NCI-H446 treated with DMSO at 0.1 percent for 48 hours (cell line): ENCODE measurements at regions not wholly inside any gene's neighbourhood (a gene's known extent, or its start where the extent isn't known, plus 50 kb on each side); places are given as distances from the start of the nearest gene placed in this dataset.
"Not testable (repeated sequence)": the region's sequence is repeated elsewhere in the genome, so short reads cannot be mapped to it uniquely, and the experiment has no call there.

Experiments used
- DNase-seq: peaks from one replicate; lab custom pipeline; 2025; lab: John Stamatoyannopoulos, UW

DNA sequence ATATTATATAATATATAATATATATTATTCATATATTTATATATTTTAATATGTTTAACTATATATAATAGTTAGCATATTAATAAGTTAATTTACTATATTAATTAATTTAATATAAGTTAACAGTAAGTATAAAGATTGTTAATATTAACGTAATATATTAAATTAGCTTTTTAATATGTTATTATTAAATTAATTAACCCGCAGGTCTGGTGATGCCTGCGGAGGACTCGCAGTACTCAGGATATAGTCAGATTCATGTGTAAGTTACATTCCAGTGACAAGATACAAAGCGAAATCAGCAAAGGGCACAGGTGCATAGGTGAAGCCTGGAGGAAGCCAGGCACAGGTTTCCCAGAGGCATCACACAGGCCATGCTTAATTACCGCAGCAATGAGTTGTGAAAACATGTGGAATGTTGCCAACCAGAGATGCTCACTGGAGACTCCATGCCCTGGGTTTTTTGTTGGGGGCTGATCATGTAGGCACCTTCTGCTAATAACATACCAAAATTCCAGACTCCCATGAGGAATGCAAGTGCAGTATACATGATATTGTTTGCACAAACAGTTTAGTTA is 130.4 kb upstream of the MPHOSPH6 start:
- no peak for DNase-seq

DNA sequence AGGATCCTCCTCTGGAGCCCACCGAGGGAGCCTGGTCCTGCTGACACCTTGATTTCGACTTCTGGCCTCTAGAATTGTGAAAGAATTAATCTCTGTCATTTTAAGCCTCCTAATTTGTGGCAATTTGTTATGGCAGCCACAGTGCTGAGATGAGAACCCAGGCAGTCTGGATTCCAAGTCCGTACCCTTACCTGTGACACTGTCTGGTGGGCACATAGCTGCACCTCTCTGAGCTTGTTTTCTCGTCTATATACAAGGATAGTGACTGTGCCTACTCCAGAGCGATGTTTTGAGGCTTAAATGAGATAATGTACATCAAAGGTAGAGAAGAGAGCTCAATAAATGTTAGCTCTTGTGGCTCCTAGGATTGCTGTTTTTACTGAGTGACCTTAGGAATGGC is 128.4 kb upstream of the MPHOSPH6 start:
- no peak for DNase-seq

DNA sequence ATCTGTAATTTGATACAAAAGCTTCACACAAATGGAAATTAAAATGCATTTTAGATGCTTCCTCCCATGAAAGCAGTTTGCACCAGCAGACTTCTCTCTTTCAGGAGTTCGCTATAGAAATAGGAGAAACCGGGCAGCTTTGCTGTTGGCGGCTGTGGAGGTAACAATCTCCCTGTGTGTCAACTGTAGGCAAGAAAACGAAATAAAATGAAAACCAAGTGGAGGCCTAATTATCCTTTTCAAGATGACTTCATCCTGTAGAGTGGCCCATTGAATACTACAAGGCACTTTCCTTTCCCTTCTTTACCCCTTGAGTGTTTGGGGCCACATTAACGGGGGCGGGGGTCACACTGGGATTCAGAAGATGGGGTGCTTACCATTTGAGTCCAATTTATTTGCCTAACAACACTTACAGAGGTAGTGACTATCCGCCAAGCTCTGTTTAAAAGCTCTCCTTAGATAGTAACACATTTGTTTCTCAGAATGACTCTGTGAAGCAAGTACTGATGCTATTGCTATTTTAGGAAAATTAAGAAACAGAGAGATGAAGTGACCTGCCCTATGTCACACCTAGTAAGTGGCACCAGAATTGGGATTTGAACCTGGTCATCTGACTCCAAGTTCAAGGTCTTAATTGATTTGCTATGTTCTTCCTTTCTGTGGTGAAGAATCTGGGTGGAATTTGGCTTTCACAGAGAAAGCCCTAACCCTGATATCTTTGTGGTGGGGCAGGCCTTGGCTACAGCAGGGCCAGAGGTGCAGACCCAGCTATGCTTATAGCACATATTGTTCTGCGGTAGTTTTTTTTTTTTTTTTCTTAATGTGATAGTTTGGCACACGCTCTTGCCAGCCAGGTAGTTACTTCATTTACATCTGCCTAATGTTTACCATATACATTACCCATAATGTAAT is 125.5 kb upstream of the MPHOSPH6 start:
- DNase-seq = no peak

DNA sequence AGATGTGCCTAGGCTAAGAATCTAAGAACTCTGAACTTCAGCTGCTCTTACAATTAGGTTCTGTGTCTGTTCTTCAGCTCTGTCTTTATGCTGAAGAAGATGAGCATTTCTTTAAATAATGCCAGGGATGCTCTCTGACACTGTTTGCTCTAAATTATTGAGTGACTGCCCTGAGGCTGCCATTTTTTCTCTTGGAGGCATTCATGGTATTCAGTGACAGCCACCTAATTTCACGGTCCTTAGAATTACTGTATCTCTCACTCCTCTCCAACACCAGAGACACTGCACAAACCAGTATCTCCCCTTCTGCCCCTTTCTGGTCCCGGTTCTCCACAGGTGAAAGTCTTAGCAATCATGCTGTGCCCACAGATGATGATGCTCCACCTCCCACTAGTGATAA is 123.6 kb upstream of the MPHOSPH6 start:
- no peak for DNase-seq

DNA sequence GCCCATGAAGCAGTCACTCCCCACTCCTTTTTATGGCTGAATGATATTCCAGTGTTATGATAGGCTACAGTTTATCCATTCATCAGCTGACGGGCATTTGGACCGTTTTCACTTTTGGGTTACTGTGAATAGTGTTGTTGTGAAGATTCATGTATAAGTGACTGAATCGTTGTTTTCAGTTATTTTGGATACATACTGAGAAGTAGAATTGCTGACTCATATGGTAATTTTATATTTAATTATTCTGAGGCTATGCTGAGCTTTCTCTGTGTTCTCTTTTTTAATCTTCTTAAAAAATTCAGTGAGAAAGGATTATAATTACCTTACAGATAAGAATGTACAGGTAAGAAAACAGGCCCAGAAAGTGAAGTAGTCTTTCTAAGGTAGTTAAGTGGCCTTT is 117.9 kb upstream of the MPHOSPH6 start:
- DNase-seq = no peak

DNA sequence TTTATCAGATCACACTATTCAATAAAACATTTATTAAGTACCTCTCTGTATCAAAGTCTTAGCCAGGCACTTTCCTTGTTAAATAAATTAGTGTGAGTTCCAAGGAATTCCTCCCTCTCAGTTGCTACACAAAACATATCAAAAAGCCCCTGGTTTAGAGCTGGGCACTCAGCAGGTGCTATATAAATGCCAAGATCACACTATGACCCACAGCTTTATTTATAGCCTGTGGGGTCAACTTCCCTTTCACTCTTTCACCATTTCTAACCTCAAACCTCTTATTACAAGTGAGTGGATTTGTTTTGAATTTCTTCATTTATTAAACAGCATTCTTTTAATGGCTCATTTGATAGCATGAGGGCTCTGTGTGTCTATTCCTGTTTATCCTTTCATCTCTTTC is 112.6 kb upstream of the MPHOSPH6 start:
- DNase-seq = no peak

DNA sequence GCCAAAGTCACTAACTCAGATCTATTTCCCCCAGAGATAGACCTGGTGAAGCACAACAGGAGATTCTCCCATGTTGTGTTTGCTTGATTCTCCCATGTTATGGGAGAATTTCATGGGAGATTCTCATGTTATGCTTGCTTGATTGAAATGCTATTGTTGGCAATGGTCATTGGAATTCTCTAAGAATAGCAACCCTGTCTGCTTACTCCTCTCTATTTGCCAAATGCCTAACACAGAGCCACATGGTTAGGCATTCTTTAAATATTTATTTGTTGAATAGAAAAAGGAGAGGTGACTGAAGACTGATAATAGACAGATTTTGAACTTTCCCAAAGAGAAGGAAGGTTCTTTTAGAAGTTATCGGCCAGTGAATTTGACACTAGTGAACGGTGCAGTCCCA is 111.5 kb upstream of the MPHOSPH6 start:
- no peak for DNase-seq

DNA sequence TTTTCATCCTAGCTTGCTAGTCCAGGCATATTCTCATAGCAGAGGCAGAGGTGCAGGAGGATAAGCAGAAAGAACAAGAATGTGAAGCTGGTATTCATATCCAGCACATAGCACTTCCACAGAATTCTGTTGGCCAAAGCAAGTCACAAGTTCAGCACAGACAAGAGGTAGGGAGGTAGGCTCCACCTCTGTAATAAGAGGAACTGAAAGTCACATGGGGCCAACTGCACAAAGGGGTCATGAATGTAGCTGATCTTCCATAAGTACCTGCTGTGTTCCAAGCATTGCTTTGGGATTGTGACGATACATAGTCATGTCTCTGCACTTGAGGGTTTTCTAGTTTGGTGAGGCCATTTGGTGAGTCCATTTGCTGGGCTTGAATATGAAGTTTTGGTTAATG is 110.8 kb upstream of the MPHOSPH6 start:
- no peak for DNase-seq

DNA sequence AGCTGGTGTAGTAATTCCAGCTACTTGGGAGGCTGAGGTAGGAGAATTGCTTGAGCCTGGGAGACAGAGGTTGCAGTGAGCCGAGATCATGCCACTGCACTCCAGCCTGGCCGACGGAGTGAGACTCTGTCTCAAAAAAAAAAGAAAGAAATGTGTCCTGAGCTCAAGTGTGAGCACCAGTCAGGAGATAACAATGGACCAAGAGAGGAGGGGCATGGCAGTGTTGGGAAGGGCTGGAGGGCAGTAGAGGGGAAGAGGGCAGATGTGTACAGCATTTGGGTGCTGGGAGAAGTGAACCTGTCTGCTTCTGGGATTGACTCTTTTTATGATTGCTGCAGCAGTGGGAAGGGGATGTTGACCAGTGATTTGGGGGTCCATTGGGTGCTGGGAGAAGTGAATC is 105.3 kb upstream of the MPHOSPH6 start:
- not testable (repeated sequence) for DNase-seq

DNA sequence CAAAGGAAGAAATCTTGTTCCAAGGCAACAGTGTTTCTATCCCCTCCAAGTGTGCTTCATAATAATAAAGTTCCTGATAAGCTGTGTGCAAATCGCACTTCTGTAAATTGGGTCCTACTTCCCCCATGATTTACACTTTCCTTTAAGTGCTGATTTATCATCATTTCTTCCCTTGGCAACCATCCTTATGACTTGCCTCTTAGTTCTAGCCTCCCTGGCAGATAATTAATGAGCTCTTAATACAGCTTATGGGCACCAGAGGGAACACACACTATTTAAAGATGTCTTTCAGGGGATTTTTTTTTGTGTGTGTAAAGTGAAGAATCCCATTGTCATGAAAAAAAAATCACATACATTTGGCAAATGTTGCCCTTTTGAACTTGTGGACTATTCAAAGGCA is 101.6 kb upstream of the MPHOSPH6 start:
- no peak for DNase-seq

DNA sequence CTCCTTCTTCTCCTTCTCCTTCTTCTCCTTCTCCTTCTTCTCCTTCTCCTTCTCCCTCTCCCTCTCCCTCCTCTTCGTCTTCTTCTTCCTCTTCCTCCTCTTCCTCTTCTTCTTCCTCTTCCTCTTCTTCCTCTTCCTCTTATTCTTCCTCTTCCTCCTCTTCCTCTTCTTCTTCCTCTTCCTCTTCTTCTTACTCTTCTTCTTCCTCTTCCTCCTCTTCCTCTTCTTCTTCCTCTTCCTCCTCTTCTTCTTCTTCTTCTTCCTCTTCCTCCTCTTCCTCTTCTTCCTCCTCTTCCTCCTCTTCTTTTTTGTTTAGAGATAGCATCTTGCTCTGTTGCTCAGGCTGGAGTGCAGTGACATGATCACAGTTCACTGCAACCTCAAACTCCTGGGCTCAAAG is 97.7 kb upstream of the MPHOSPH6 start:
- DNase-seq = not testable (repeated sequence)

DNA sequence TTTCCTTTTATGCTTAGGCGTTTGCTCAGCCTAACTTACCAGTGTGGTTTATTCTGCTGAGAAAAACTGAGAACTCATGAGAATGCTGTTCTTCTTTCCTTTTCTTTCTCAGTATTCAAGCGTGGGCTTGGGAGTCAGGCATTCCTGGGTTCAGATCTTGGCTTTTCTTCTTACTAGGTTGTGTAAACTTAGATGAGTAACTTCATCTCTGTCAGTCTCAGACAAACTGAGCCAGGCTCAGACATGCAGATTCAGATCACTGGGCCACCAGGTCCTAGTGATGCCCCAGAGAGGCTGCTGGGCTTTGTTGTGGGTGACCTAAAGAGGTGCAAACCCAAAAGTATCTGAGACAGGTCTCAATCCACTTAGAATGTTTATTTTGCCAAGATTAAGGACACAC is 95.8 kb upstream of the MPHOSPH6 start:
- DNase-seq = no peak

DNA sequence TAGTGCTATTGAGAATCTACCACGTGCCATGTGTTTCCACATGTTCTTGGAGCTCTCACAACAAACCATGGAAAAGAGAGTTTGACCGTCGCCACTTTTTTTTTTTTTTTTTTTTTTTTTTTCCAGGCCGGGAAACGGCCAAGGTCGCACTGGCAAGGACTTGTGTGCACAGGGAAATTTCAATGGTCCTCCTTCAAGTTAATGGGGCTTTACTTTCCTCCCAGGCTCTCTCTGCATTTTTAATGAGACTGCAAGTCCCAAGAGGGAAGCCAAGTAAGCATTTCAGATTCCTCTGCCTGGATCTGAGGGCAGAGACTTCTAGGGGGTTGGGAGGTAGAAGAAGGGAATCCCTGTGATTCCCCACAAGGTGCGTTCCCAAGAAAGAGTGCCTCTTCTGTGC is 94.7 kb upstream of the MPHOSPH6 start:
- no peak for DNase-seq

DNA sequence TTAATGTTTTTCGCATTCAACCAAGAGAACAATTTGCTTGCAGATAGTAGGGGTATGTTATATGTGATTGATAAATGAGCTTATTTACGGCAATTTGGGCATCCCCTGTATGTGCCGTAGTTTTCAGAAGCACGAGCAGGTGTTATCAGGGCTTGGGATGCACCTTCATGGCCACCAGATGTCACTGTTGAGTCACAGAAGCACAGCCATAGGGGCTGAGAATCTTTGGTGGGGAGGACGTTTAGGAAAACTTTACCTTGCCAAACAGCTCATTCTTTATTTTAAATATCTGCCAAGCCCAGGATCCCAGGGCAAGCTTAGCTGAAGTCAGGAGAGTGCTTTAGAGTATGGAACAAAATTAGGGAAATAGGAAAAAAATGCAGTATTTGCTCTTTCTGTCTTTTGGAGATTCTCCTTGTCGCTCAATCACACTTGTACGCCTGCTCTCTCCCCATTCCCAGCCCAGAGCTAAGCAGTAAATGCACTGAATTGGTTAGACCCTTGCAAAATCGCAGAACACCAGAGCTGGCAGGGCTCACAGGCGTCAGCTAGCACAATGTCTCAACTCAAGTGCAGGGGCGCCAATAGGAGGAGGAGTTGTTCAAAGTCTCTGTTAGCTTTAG is 93.6 kb upstream of the MPHOSPH6 start:
- DNase-seq = no peak

DNA sequence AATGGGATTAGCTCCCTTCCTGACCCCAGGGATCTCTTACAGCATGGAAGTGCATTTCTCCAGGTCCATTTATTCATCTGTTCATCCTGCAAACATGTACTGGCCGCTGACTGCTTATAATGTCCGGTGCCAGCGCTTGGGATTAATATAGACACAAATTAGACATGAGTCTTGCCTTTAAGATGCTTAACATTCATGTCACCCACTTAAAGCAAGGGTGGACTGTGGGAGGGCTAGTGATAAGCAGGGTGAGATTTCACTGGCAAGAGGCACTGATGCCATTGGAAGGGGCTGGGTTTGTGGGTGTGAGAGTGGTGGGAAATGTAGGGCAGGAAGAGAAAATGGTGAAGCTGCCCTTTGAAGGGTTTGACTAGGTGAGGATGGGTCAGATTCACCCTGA is 92.2 kb upstream of the MPHOSPH6 start:
- no peak for DNase-seq

DNA sequence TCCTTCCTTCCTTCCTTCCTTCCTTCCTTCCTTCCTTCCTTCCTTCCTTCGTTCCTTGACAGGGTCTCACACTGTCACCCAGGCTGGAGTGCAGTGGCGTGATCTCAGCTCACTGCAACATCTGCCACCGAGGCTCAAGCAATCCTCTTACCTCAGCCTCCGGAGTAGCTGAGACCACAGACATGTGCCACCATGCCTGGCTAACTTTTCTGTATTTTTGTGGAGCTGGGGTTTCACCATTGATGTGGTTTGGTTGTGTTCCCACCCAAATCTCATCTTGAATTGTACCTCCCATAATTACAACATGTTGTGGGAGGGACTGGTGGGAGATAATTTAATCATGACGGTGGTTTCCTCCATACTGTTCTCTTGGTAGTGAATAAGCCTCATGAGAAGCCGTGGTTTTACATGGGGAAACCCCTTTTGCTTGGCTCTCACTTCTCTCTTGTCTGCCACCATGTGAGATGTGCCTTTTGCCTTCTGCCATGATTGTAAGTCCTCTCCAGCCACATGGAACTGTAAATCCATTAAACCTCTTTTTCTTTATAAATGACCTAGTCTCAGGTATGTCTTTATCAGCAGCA is 90.3 kb upstream of the MPHOSPH6 start:
- no peak for DNase-seq

DNA sequence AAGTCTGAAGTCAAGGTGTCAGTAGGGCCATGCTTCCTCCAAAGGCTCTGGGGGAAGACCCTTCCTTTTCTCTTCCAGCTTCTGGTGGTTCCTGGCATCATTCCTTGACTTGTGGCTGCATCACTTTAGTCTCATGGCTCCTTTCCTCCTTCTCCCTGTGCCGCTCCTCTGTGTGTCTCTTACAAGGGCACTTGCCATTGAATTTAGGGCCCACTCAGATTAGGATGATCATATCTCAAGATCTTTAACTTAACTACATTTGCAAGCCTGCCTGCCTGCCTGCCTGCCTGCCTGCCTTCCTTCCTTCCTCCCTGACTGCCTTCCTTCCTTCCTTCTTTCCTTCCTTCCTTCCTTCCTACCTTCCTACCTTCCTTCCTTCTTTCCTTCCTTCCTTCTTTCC is 89.7 kb upstream of the MPHOSPH6 start:
- DNase-seq = no peak

DNA sequence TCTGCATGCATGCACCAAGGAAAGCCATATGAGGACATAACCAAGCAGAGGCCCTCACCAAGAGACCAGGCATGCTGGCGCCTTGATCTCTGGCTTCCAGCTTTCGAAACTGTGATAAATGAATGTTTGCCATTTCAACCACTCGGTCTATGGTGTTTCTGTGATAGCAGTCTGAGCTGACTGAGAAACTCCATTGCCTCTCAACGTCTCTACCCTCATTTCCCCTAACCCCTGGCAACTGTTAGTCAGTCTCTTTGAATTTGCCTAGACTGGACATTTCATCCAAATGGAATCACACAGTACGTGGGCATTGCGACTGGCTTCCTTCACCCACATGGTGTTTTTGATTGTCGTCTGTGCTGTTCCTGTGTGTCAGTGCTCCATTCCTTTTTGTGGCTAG is 88.0 kb upstream of the MPHOSPH6 start:
- DNase-seq = no peak

DNA sequence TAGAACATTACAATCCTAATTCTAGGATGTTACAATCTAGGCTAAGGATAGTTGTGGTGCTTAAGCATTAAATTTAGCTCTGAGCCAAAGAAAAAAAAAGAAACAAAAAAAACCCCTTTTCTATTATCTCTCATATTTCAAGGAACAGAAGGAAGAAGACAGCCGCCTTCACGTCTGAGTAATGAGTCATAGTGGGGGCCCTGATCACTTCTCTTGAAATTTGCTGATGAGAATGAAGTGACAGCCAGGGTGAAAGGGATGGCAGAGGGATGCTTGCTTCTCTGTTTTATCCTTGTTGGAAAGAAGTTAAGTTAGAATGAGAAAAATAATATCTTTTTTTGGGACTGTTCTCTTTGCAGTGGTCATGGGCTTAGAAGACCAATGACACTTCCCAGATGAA is 82.6 kb upstream of the MPHOSPH6 start:
- DNase-seq = no peak

DNA sequence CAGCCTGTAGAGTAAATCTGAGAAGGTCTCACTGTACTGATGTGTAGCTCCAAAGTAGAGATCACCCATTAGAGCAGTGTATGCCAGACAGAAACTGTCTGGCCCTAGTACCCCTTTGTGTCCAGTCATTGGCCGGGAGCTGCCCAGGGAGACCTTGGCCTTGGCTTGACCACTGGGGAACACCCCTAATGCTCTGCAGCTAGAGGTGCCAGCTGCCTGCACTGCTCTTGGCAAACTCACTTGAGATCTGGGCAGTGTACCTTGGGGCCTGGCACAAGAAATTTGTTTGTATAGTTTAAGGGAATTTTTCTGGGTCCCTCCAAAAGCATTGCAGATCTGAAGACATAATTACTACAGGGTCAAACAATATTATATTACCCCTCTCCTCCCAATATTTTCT is 78.7 kb upstream of the MPHOSPH6 start:
- DNase-seq = no peak

DNA sequence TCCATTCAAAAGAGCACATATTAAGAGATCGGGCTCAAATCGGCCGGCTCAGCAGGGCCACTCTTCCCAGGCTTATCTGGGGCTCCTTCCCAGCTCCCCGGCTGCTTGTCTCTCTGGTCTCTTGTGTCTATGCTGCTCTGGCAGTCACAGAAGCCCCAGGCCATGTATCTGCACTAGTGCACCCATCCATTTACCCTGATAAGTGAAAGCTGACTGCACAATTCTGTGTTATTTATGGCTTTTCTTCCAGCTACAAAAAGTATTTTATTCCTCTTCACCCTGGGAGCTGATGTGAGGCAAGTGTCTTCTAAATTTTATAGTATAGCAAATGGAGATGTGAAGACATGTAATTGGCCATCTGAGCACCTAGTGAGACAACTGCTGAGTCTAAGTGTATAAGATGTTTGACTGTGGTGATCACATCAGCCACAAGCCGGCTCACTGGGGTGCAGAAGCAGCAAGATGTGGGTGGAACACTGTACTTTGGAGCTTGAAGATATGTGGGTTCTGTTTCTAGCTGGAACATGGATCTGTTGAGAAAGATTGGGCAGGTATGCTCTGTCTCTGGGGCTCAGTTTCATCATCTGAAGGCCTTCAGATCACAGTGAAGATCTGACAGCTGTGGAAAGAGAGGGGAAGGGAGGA is 78.1 kb upstream of the MPHOSPH6 start:
- DNase-seq = no peak

DNA sequence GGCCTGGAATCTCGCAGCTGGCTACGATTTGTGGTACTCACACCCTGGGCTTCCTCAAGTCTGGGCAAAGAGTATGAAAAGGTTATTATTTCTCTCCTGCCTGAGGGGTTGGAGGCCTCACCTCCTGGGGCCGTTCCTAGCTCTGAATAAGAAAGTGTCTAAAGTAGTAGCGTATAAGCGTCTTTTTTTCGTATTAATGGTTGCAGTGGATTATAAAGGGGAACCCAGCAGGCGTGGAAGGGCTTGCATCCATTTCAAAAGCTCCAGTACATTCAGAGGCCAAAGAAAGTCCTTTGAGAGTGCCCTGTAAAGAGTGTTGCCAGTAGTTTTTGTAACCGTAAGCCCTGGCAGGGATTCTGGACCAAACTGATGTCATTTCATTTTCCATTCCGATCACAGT is 72.2 kb upstream of the MPHOSPH6 start:
- DNase-seq = no peak
